H1 (cell line): ENCODE measurements at regions not wholly inside any gene's neighbourhood (a gene's known extent, or its start where the extent isn't known, plus 50 kb on each side); places are given as distances from the start of the nearest gene placed in this dataset.

Experiments used
- CTCF ChIA-PET: fragments of 300-600 bp; sonication (Branson Sonifier 250); formaldehyde crosslinking; loops from one replicate; lab custom pipeline; 2021; ENCODE audit not compliant: partially characterized antibody; lab: Charles Lee
- POLR2A ChIA-PET: fragments of 300-600 bp; sonication (Branson Sonifier 250); formaldehyde crosslinking; loops from one replicate; lab custom pipeline; 2021; ENCODE audit warnings: inconsistent platforms; ENCODE audit not compliant: partially characterized antibody; lab: Charles Lee
- DNase-seq, 2 experiments: peaks; one replicate each; pipeline versions ENCODE4 v3.0.0 to v3.0.0-alpha.2; 2010 to 2022; ENCODE audit warnings: low spot score in 2 of 2, low read depth in 1 of 2, mixed read lengths in 1 of 2
- FAIRE-seq: peaks from 2 replicates; lab custom pipeline; 2011; peaks lifted over from hg19 to GRCh38; lab: Jason Lieb, UNC
- H2AFZ ChIP-seq: 2 replicates; pipeline ENCODE4 v1.8.1; 2012; ENCODE audit warnings: low read length, inconsistent platforms
- H2AK5ac ChIP-seq: 2 replicates; pipeline ENCODE4 v1.6.1; 2013; ENCODE audit warnings: low read depth, low read length
- H2BK120ac ChIP-seq: replicated peaks from 2 replicates; pipeline ENCODE3; 2013; ENCODE audit warnings: low read depth, low read length, inconsistent platforms
- H2BK12ac ChIP-seq: 2 replicates; pipeline ENCODE4 v1.6.1; 2013; ENCODE audit warnings: low read depth, low read length
- H2BK15ac ChIP-seq: 2 replicates; pipeline ENCODE4 v1.6.1; 2013; ENCODE audit warnings: low read length
- H2BK20ac ChIP-seq: 2 replicates; pipeline ENCODE4 v1.6.1; 2013; ENCODE audit warnings: low read length
- H2BK5ac ChIP-seq: 2 replicates; pipeline ENCODE4 v1.6.1; 2013; ENCODE audit warnings: low read depth, low read length
- H3K14ac ChIP-seq: 2 replicates; pipeline ENCODE4 v1.6.1; 2013; ENCODE audit warnings: inconsistent platforms; ENCODE audit not compliant: insufficient read length
- H3K18ac ChIP-seq: 2 replicates; pipeline ENCODE4 v1.6.1; 2013; ENCODE audit warnings: low read length; ENCODE audit errors: extremely low read depth
- H3K23ac ChIP-seq: 2 replicates; pipeline ENCODE4 v1.6.1; 2013; ENCODE audit warnings: inconsistent platforms; ENCODE audit not compliant: insufficient read length
- H3K23me2 ChIP-seq: 2 replicates; pipeline ENCODE4 v1.6.1; 2013; ENCODE audit warnings: low read depth, low read length
- H3K27ac ChIP-seq: 2 replicates; pipeline ENCODE4 v1.6.1; 2011; ENCODE audit warnings: low read depth, low read length, inconsistent platforms
- H3K27me3 ChIP-seq, 4 experiments: replicated peaks in 1 of 4; 1 replicate in 1 of 4; 2 replicates in 3 of 4; pipeline versions ENCODE4 v1.6.1 to v1.8.1; 2011 to 2013; ENCODE audit warnings: low read length in 3 of 4, mild to moderate bottlenecking in 3 of 4, inconsistent platforms in 2 of 4, mixed read lengths in 2 of 4, moderate library complexity in 1 of 4; ENCODE audit not compliant: control insufficient read depth in 3 of 4, insufficient read depth in 3 of 4; ENCODE audit errors: extremely low read depth in 1 of 4
- H3K36me3 ChIP-seq, 4 experiments: 2 replicates each; pipeline versions ENCODE4 v1.6.1 to v1.8.1; 2011 to 2013; ENCODE audit warnings: mild to moderate bottlenecking in 4 of 4, low read length in 3 of 4, moderate library complexity in 2 of 4, control low read depth in 1 of 4, inconsistent platforms in 1 of 4; ENCODE audit not compliant: insufficient read depth in 4 of 4, control insufficient read depth in 2 of 4
- H3K4ac ChIP-seq: replicated peaks from 2 replicates; pipeline ENCODE3; 2013; ENCODE audit warnings: low read length, low read depth, mixed read lengths, inconsistent platforms; ENCODE audit not compliant: insufficient read length
- H3K4me1 ChIP-seq, 4 experiments: replicated peaks in 1 of 4; 1 replicate in 1 of 4; 2 replicates in 3 of 4; pipeline versions ENCODE4 v1.6.1 to v1.8.1; 2011 to 2013; ENCODE audit warnings: low read length in 3 of 4, inconsistent platforms in 2 of 4, mixed read lengths in 1 of 4; ENCODE audit not compliant: insufficient read depth in 4 of 4, control insufficient read depth in 3 of 4
- H3K4me2 ChIP-seq, 2 experiments: 2 replicates each; pipeline versions ENCODE4 v1.6.1 to v1.8.1; 2011 to 2013; ENCODE audit warnings: low read depth in 2 of 2, low read length in 2 of 2, control low read depth in 1 of 2, inconsistent platforms in 1 of 2, mild to moderate bottlenecking in 1 of 2; ENCODE audit not compliant: insufficient read depth in 1 of 2
- H3K4me3 ChIP-seq, 4 experiments: fragments of 200-600, 300-600 bp in 1 of 4; sonication (generic), shearing (Covaris generic), sonication (Bioruptor Twin) in 1 of 4; 2 replicates each; pipeline versions ENCODE4 v1.5.1 to v1.8.1; 2011 to 2016; ENCODE audit warnings: low read length in 4 of 4, low read depth in 3 of 4, control low read depth in 2 of 4, inconsistent platforms in 2 of 4, mild to moderate bottlenecking in 2 of 4, mixed read lengths in 1 of 4, moderate library complexity in 1 of 4; ENCODE audit not compliant: insufficient read depth in 2 of 4; ENCODE audit errors: extremely low read depth in 1 of 4
- H3K56ac ChIP-seq: replicated peaks from 2 replicates; pipeline ENCODE3; 2013; ENCODE audit warnings: low read depth, mild to moderate bottlenecking, mixed read lengths, low read length, inconsistent platforms; ENCODE audit not compliant: insufficient read length
- H3K79me1 ChIP-seq: 2 replicates; pipeline ENCODE4 v1.6.1; 2013; ENCODE audit warnings: low read depth, low read length, control low read depth
- H3K79me2 ChIP-seq, 2 experiments: 2 replicates each; pipeline versions ENCODE4 v1.6.1 to v1.8.1; 2012 to 2013; ENCODE audit warnings: low read length in 2 of 2, mild to moderate bottlenecking in 2 of 2, inconsistent platforms in 1 of 2; ENCODE audit not compliant: insufficient read depth in 2 of 2, control insufficient read depth in 1 of 2
- H3K9ac ChIP-seq, 4 experiments: replicated peaks in 1 of 4; 1 replicate in 1 of 4; 2 replicates in 3 of 4; pipeline versions ENCODE4 v1.6.1 to v1.8.1; 2011 to 2013; ENCODE audit warnings: low read depth in 3 of 4, low read length in 3 of 4, control low read depth in 2 of 4, mild to moderate bottlenecking in 2 of 4, moderate library complexity in 2 of 4, inconsistent platforms in 1 of 4; ENCODE audit errors: extremely low read depth in 1 of 4
- H3K9me3 ChIP-seq, 2 experiments: 2 replicates each; pipeline versions ENCODE4 v1.6.1 to v1.8.1; 2012 to 2013; ENCODE audit warnings: mild to moderate bottlenecking in 2 of 2, moderate library complexity in 2 of 2, control low read depth in 1 of 2, inconsistent platforms in 1 of 2, low read depth in 1 of 2, low read length in 1 of 2, mixed read lengths in 1 of 2; ENCODE audit not compliant: insufficient read depth in 2 of 2
- H4K20me1 ChIP-seq, 2 experiments: replicated peaks in 1 of 2; 2 replicates each; pipeline versions ENCODE3 to v1.8.1; 2011 to 2013; ENCODE audit warnings: inconsistent platforms in 2 of 2, low read length in 2 of 2, mild to moderate bottlenecking in 1 of 2; ENCODE audit not compliant: insufficient read depth in 2 of 2, control insufficient read depth in 1 of 2
- H4K5ac ChIP-seq: 2 replicates; pipeline ENCODE4 v1.6.1; 2013; ENCODE audit warnings: low read length, low read depth, mixed read lengths, inconsistent platforms; ENCODE audit not compliant: insufficient read length
- H4K8ac ChIP-seq: 2 replicates; pipeline ENCODE4 v1.8.0; 2013; ENCODE audit warnings: mild to moderate bottlenecking, moderate library complexity, low read length, inconsistent platforms; ENCODE audit not compliant: insufficient read depth; ENCODE audit errors: extremely low read depth
- H4K91ac ChIP-seq: replicated peaks from 2 replicates; pipeline ENCODE3; 2013; ENCODE audit warnings: low read length, mixed read lengths, inconsistent platforms; ENCODE audit not compliant: insufficient read length
- ATF2 ChIP-seq: IDR thresholded peaks from 2 replicates; pipeline ENCODE4 v1.6.1; 2012; ENCODE audit warnings: low read length, inconsistent platforms
- BACH1 ChIP-seq: IDR thresholded peaks from 2 replicates; pipeline ENCODE4 v1.6.1; 2012; ENCODE audit warnings: low read length, improper control_type of control experiment
- FOSL1 ChIP-seq: IDR thresholded peaks from 2 replicates; pipeline ENCODE4 v1.6.1; 2011; ENCODE audit warnings: mild to moderate bottlenecking, low read depth, low read length, moderate library complexity; ENCODE audit not compliant: insufficient read depth
- HDAC2 ChIP-seq, 2 experiments: fragments of 300-600 bp in 1 of 2; sonication (generic) in 1 of 2; IDR thresholded peaks; 2 replicates each; pipeline ENCODE4 v1.6.1; 2011 to 2012; ENCODE audit warnings: low read depth in 2 of 2, low read length in 2 of 2, mild to moderate bottlenecking in 2 of 2, moderate library complexity in 2 of 2, borderline replicate concordance in 1 of 2, inconsistent platforms in 1 of 2
- HDAC6 ChIP-seq: IDR thresholded peaks from one replicate; pipeline ENCODE4 v1.7.1; 2012; ENCODE audit warnings: low read depth, mild to moderate bottlenecking, inconsistent platforms, low read length, moderate library complexity
- RAD21 ChIP-seq, 2 experiments: IDR thresholded peaks in 1 of 2; conservative IDR thresholded peaks in 1 of 2; 2 replicates each; pipeline ENCODE4 v1.6.1; 2011; ENCODE audit warnings: low read depth in 2 of 2, low read length in 2 of 2, improper control_type of control experiment in 1 of 2, inconsistent platforms in 1 of 2, mild to moderate bottlenecking in 1 of 2, moderate library complexity in 1 of 2
- SIRT6 ChIP-seq: IDR thresholded peaks from one replicate; pipeline ENCODE4 v1.7.1; 2012; ENCODE audit warnings: low read length, inconsistent platforms
- SP2 ChIP-seq: IDR thresholded peaks from 2 replicates; pipeline ENCODE4 v1.6.1; 2012; ENCODE audit warnings: mild to moderate bottlenecking, low read length, inconsistent platforms
- SP4 ChIP-seq: IDR thresholded peaks from 2 replicates; pipeline ENCODE4 v1.6.1; 2012; ENCODE audit warnings: low read length, inconsistent platforms
- TAF7 ChIP-seq: optimal IDR thresholded peaks from 2 replicates; pipeline ENCODE3; 2011; ENCODE audit warnings: low read depth, mild to moderate bottlenecking, inconsistent platforms, low read length, moderate library complexity, borderline replicate concordance
- WGBS, 2 experiments: shearing (Covaris generic) in 1 of 2; methylation state at CpG; one replicate each; pipeline versions ENCODE4 v1.1.6 to v1.1.7; 2013 to 2015; ENCODE audit warnings: low lambda C conversion rate in 2 of 2, mixed read lengths in 2 of 2, inconsistent platforms in 1 of 2, low coverage in 1 of 2, missing lambda C conversion rate in 1 of 2; ENCODE audit not compliant: insufficient replicate concordance in 2 of 2, insufficient coverage in 1 of 2, insufficient read length in 1 of 2; ENCODE audit errors: extremely low coverage in 1 of 2, missing lambda C conversion rate in 1 of 2; 5-methylcytosine and 5-hydroxymethylcytosine counted together

GRCh38 chr5:175207321-175208040, 236.5 kb downstream of the DRD1 start:
- Histone ChIP-seq H2BK12ac (no peak overlapping the region), H3K27ac (no peak overlapping the region), H2BK15ac (no peak overlapping the region), H3K18ac (no peak overlapping the region), H2BK120ac (no peak overlapping the region), H2AK5ac (no peak overlapping the region), H3K79me2 (no peaks in the 10 kb centered on the region), H4K20me1 (no peaks in the 10 kb centered on the region), H3K9me3 (no peaks in the 10 kb centered on the region), H3K56ac (no peak overlapping the region), H4K91ac (no peak overlapping the region), H3K79me1 (no peaks in the 10 kb centered on the region), H3K23ac (no peak overlapping the region), H3K23me2 (no peaks in the 10 kb centered on the region), H2AFZ (no peak overlapping the region), H2BK5ac (no peak overlapping the region), H4K5ac (no peak overlapping the region), H3K27me3 (no peaks in the 10 kb centered on the region; a peak in 1 of 7 replicates), H3K9ac (no peak overlapping the region), H3K4me1 (no peaks in the 10 kb centered on the region; a peak in 1 of 7 replicates), H4K8ac (no peak overlapping the region), H3K4me3 (no peak overlapping the region), H3K14ac (no peak overlapping the region), H3K36me3 (no peaks in the 10 kb centered on the region), H3K4ac (no peak overlapping the region), H2BK20ac (no peak overlapping the region), H3K4me2 (no peak overlapping the region)
- DNase-seq (no peak), FAIRE-seq (no peak)
- ChIA-PET POLR2A (no interaction called here), CTCF (interaction anchor here (0.6 to 1.4 kb wide), 4 partner anchors 14 to 257 kb away, joined by 3 to 4 read pairs (median 3); no protein-coding TSS in a partner anchor)
- 85% methylated on average over 18 of the region's 18 CpGs; no CpG with 5 or more reads in 1 of the 2 experiments for WGBS, 2 experiments
- TF ChIP-seq TAF7 (no peak), BACH1 (no peak), SP2 (no peak), SIRT6 (no peak), ATF2 (no peak), SP4 (no peak), HDAC2 (IDR thresholded peaks at IDR 0.05; ENCODE audit: borderline replicate concordance in 1 of 2, low read depth in 2 of 2, low read length in 2 of 2) (no peak), HDAC6 (no peak), FOSL1 (no peak), RAD21 (IDR thresholded peaks at IDR 0.05 in 1 of 2, conservative IDR thresholded peaks at IDR 0.05 in 1 of 2; ENCODE audit: low read depth in 2 of 2, low read length in 2 of 2) (no peak)
